ENCODE measurements at regions not wholly inside any gene's neighbourhood (a gene's known extent, or its start where the extent isn't known, plus 50 kb on each side); places are given as distances from the start of the nearest gene placed in this dataset.

- H3K4me3 ChIP-seq: no peak overlapping the region
- no peak overlapping the region for H2AFZ ChIP-seq
- TF ChIP-seq EZH2 (IDR thresholded peaks at IDR 0.05; ENCODE audit: low read depth): no peak
- no peak for TF ChIP-seq CTCF (conservative IDR thresholded peaks at IDR 0.05)
- peak overlapping the region; percentile 49 for H3K27ac ChIP-seq
- ChIA-PET CTCF (interaction anchor here (0.7 kb wide), 1 partner anchor 129 kb away, joined by 4 read pairs; no protein-coding TSS in a partner anchor), POLR2A (ENCODE audit: unreplicated experiment) (no interaction called here)
- no TSS peak for BruUV-seq (replicated peaks)
- H3F3A ChIP-seq (ENCODE audit: insufficient read depth, low read depth): no peaks in the 10 kb centered on the region
- no peaks in the 10 kb centered on the region for H3K27me3 ChIP-seq (ENCODE audit: insufficient read depth, low read depth)
- peak overlapping the region; percentile 23 for H3K4me2 ChIP-seq
- no peaks in the 10 kb centered on the region for H3K36me3 ChIP-seq (ENCODE audit: low read depth)
- H3K9me3 ChIP-seq (ENCODE audit: insufficient read depth, low read depth): no peaks in the 10 kb centered on the region
- no peaks in the 10 kb centered on the region for H3K9me2 ChIP-seq (ENCODE audit: insufficient read depth)
- H3K4me1 ChIP-seq (replicated peaks; ENCODE audit: insufficient read depth): peaks cover 18% of the 10 kb centered on the region
- H3K79me2 ChIP-seq (ENCODE audit: low read depth): no peaks in the 10 kb centered on the region
- H4K20me1 ChIP-seq (ENCODE audit: insufficient read depth): no peaks in the 10 kb centered on the region
- intact Hi-C loops (cut with micrococcal nuclease; ENCODE audit: unreplicated experiment): no loop called here
- DNase-seq: no peak
Observed at GRCh38 chr1:55916907-55917306, 662.5 kb downstream of the PLPP3 start.

- peak overlapping the region; percentile 49 for H3K27ac ChIP-seq
- H4K20me1 ChIP-seq (ENCODE audit: insufficient read depth): no peaks in the 10 kb centered on the region
- peak; percentile 3 to 87 for DNase-seq
- no TSS peak for BruUV-seq (replicated peaks)
- no peaks in the 10 kb centered on the region for H3K36me3 ChIP-seq (ENCODE audit: low read depth)
- POLR2A ChIA-PET (ENCODE audit: unreplicated experiment): no interaction called here
- intact Hi-C loops (cut with micrococcal nuclease; ENCODE audit: unreplicated experiment): no loop called here
- no peaks in the 10 kb centered on the region for H3K9me3 ChIP-seq (ENCODE audit: insufficient read depth, low read depth)
- peaks cover 18% of the 10 kb centered on the region for H3K4me1 ChIP-seq (replicated peaks; ENCODE audit: insufficient read depth)
- no peak overlapping the region for H3K4me3 ChIP-seq
- H3K79me2 ChIP-seq (ENCODE audit: low read depth): no peaks in the 10 kb centered on the region
- no peak for TF ChIP-seq CTCF (conservative IDR thresholded peaks at IDR 0.05)
- TF ChIP-seq EZH2 (IDR thresholded peaks at IDR 0.05; ENCODE audit: low read depth): no peak
- H3K9me2 ChIP-seq (ENCODE audit: insufficient read depth): no peaks in the 10 kb centered on the region
- peak overlapping the region; percentile 23 for H3K4me2 ChIP-seq
- H2AFZ ChIP-seq: no peak overlapping the region; the same call in 1 of the 2 replicates
- CTCF ChIA-PET: no interaction called here
- no peaks in the 10 kb centered on the region for H3K27me3 ChIP-seq (ENCODE audit: insufficient read depth, low read depth)
- H3F3A ChIP-seq (ENCODE audit: insufficient read depth, low read depth): no peaks in the 10 kb centered on the region
Observed at GRCh38 chr1:55916481-55916880, 662.9 kb downstream of the PLPP3 start.

- Histone ChIP-seq H3K27ac (no peak overlapping the region), H3K36me3 (ENCODE audit: low read depth) (no peaks in the 10 kb centered on the region), H3K9me3 (ENCODE audit: insufficient read depth, low read depth) (no peaks in the 10 kb centered on the region), H2AFZ (no peak overlapping the region), H3K79me2 (ENCODE audit: low read depth) (no peaks in the 10 kb centered on the region), H3K27me3 (ENCODE audit: insufficient read depth, low read depth) (no peaks in the 10 kb centered on the region), H4K20me1 (ENCODE audit: insufficient read depth) (no peaks in the 10 kb centered on the region), H3K4me3 (no peak overlapping the region), H3K9me2 (ENCODE audit: insufficient read depth) (no peaks in the 10 kb centered on the region), H3K4me2 (no peak overlapping the region), H3F3A (ENCODE audit: insufficient read depth, low read depth) (no peaks in the 10 kb centered on the region), H3K4me1 (replicated peaks; ENCODE audit: insufficient read depth) (peaks cover 18% of the 10 kb centered on the region)
- DNase-seq: no peak
- BruUV-seq (replicated peaks): no TSS peak
- CTCF ChIA-PET: no interaction called here
- intact Hi-C loops (cut with micrococcal nuclease; ENCODE audit: unreplicated experiment): no loop called here
- POLR2A ChIA-PET (ENCODE audit: unreplicated experiment): no interaction called here
- TF ChIP-seq EZH2 (IDR thresholded peaks at IDR 0.05; ENCODE audit: low read depth) (no peak), CTCF (conservative IDR thresholded peaks at IDR 0.05) (no peak)
Observed at GRCh38 chr1:55913565-55913964, 665.8 kb downstream of the PLPP3 start.
